Hepatocyte (in vitro differentiated cells): ENCODE measurements at regions not wholly inside any gene's neighbourhood (a gene's known extent, or its start where the extent isn't known, plus 50 kb on each side); places are given as distances from the start of the nearest gene placed in this dataset.

Experiments used
- CTCF ChIP-seq: fragments of 200-600 bp; sonication (generic); IDR thresholded peaks from 2 replicates; pipeline ENCODE4 v1.5.1; 2016; ENCODE audit warnings: antibody characterized with exemption, mild to moderate bottlenecking; ENCODE audit not compliant: poor library complexity
- EZH2 ChIP-seq: fragments of 200-600 bp; sonication (generic); IDR thresholded peaks from 2 replicates; pipeline ENCODE4 v1.6.1; 2016; ENCODE audit warnings: antibody characterized with exemption, mild to moderate bottlenecking, borderline replicate concordance
- EZH2phosphoT487 ChIP-seq: fragments of 200-600 bp; sonication (generic); IDR thresholded peaks from one replicate; pipeline ENCODE4 v1.6.1; 2018; ENCODE audit warnings: antibody characterized with exemption, mild to moderate bottlenecking, low read depth, moderate library complexity; ENCODE audit not compliant: unreplicated experiment, severe bottlenecking

- TF ChIP-seq CTCF (no peak), EZH2 (no peak), EZH2phosphoT487 (no peak)
These were observed 306.0 kb upstream of the EPHA5 start for GRCh38 chr4:65976287-65976686.
